ENCODE measurements at regions not wholly inside any gene's neighbourhood (a gene's known extent, or its start where the extent isn't known, plus 50 kb on each side); places are given as distances from the start of the nearest gene placed in this dataset.

DNA sequence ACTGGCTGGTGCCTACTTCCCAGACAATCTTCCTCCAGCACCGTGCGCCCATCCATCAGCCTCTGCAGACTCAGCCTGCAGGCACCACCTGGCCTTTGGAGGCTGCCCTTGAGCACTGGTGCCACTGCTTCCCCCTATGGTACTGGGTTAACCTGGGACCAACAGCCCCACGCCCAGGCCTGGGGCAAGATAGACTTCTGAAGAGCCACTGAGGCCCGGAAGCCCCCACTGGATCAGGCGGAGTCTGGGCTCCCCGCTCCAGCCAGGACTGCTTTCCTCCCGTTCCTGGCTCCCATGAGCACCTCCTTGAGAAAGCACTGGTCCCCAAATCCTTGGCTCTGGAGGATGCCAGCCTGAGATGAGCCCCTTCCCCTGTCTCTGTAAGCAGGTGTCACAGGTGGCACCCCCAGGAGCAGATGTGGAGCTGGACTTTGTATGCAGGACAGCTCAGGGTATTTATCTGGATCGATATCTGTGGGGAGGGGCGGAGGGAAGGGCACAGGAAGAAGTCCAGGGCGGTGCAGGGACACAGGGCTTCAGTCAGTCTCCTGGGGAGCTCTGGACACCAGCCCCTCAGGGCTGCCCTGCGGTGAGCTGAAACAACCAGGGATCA is 206.5 kb upstream of the PPP2R2D start:
- no peak for DNase-seq

DNA sequence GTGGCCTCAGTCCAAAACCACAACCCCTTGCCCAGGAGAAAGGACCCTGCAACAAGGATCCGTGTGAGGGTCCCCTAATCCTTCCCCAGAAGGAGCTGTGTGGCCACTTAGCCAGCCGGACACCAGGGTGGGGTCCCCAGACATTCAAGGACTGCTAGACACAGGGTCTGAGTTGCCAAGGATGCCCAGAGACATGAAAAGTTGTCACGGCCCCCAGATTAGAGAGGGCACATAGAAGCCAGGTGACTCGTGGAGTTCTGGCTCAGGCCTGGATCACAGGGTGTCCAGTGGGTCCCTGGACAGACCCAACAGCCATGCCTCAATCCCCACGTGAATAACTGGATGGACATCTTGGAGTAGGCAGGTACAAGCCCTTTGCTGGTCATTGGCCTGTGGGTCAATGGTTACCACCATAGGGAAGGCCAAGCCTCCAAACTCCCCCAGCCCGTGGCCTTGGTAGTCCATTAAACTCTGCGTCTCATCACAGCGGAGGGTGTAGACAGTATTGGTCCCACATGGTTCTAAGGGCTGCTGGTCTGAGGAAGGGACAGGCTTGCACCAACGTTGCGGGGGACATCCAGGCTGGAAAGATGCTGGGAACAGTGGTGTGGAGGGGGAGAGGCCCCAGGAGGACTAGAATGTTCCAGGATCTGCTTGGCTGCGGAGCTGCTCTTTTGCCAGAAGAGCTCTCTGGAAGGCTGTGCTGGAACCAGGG is 205.9 kb upstream of the PPP2R2D start:
- no peak for DNase-seq

DNA sequence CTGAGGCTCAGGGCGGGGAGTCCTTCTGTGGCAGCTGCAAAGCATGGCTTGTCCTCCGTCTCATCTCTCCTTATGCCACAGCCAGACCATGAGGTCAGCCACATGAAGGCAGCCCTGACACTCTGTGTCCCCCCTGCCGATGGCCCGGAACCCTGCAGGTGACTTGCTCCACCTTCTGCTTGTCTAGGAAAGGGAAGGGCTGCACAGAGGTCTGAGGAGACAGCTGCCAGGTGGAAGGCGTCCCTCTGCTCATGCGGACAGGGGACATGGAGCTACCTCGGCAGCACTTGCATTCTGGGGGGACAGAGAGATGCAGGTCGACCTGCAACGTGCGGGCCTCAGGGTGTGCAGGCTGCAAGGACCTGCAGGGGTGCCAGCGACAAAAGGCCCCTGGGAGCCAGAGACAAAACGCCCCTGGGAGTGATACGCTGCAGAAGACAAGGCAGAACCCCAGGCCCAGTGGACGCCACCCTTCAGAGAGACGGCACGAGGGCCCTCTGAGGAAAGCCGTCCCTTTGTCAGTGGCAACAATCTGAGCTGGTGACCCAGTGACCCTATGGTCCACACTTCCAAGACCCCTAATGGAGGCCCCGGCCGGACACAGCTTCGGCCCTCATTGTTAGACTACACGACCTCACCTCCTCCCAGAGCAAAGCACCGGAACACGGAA is 205.2 kb upstream of the PPP2R2D start:
- DNase-seq, result no peak

DNA sequence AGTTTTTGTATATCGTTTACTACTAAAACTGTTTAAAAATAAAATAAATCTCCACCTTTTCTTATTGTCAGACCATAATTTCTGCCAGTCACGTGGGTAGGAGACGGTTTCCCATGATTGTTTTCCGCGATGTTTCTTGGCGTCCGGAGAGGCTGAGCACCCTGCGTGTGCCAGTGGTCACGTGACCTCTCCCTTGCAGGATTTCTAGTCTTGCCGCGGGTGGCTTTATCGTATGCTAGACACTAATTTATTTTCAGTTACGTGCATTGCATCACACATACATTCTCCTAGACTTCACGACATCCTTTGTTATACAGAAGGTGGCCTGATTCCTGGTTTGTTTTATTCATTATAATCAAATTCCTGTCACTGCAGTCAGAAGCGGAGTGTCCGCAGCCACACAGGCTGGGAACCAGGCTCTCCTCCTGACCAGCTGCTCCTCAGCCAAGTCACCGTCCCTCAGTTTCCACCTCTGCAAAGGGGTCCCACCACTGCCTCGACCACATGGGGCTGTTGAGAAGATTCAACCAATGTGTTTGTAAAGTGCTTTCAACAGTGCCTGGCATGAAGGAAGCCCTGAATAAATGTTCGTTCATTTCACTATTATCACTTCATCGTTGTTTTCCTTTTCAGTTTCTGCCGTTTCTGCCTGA is 203.2 kb upstream of the PPP2R2D start:
- no peak for DNase-seq

DNA sequence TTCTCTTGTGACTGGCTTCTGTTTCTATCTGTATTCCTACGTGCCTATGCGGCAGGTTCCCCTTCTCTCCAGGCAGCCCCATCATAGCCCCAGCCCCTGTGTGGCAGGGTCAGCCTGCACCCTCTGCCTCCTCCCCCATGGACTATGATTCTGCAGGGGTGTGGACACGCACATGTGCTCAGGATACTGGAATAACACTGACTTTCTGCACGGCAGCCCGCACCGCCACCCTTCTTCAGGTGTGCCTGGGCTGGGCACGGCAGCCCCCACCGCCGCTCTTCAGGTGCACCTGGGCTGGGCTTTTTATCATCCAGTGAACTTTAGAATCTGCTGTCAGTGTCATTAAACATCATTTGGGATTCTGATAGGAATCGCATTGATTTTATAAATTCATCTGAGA is 202.6 kb upstream of the PPP2R2D start:
- no peak for DNase-seq

DNA sequence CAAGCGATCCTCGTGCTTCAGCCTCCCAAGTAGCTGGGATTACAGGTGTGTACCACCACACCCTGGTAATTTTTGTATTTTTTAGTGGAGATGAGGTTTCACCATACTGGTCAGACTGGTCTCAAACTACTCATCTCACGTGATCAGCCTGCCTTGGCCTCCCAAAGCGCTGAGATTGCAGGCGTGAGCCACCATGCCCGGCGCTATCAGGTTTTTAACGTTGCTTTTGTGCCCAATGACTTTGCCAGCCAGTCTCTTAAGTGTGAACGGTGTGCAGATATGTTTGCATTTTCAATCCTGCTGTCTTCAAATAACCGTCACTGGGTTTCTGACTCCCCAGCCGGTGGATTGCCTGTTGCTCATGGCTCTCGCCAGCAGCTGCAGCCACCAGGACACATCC is 201.8 kb upstream of the PPP2R2D start:
- DNase-seq, result no peak

DNA sequence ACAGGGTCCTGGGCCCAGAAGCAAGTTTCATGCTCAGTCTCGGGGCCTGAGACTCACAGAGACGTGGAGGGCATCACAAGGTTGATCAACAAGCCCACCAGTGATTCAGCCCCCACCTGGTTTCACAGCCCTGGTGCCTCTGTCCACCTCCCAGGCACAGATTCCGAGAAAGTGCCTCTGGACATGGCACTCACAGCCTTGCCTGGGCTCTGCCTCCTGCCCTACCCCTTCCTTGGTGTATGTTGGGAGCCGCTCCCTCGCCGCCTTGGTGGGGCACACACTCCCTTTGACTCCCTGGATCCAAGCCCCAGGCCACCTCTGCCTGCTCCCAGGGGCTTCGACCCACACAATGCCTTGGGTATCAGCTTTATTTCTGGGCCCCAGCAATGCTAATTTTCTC is 200.8 kb upstream of the PPP2R2D start:
- no peak for DNase-seq

DNA sequence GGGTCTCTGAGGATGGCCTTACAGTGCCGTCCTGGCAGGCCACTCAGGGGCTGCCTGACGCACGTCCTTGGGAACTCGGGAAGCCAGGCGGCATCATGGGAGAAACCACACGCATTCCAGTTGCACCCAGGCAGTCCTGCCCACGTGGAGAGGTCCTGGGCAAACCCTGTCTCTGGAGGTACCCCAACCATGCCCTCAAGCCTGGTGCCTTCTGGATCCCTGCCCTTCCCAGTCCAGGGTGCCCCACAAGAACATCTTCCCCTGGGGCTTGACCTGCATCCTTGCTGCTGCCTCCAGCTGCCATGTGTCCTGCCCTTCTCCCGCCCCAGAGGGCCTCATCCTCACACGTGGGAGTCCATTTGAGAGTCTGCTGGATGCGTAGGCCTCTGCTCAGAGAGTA is 200.3 kb upstream of the PPP2R2D start:
- DNase-seq, result no peak

DNA sequence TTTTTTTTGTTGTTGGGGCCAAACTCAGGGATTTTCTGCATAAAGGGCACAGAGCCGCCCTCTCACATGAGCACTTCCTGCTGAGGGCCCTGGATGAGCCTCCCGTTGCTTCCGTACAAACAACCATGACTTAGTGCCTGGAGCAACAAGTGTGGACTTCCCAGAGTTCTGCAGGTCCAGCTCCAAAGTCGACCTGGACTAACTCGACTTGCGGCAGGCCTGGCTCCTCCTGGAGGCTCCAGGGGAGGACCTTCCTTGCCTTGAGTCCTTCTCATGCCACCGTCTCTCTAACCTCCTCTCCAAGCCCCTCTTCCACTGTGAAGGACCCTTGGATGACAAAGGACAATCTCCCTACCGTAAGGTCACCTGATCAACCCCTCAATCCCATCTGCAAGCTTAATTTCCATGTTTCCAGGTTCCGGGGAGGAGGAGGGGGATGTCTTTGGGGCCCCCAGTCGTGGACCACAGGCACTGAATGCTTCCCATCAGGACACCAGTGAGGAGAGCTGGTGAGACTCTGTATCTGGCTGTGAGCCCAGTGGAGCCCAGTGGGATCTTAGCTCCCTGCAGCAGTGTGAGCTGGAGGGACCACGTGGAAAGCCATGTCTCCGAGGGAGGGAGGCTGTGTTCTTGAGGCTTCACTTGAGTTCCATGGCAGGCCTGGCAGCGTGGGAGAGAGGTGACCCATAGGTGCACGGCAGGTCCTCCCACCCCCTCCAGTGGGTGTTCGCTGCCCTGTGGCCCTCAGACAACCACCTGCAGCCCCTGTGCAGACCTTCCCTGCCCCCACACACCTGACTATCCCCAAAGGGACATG is 199.5 kb upstream of the PPP2R2D start:
- no peak for DNase-seq

DNA sequence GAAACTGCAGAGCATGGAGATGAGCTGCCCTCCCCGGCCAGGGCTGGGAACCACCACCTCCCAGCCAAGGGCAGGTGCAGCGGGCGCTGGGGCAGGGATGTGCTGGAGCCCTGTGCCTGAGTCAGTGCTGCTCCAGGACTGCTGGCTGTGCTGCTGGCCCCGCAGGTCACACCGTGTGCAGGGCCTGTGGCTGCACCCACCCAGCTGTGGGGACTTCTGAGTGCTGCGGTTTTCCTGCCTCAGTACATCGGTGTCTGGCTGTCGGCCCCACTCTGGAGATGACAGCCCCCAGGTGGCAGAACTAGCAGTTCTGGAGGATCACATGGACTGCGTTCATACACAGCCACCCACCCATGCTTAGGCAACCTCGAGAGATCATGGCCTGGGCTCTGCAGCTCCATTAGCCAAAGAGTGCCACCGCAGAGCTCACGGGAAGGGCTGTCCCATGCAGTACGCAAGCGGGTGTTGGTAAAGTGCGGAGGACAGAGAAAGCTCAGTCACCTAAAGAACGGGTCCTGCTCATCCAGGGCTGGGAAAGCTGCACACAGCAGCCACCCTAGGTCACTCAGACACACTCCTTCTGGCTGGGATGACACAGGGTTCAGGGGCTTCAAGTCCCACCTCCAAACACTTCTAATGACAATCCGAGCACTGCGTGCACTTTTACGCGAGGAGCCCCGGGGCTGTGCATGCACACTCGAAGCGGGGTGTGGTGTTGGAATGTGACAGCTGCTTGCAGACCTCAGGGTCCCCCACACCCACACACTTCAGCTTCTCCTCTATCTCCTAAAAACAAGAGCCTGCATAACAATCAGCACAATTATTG is 198.1 kb upstream of the PPP2R2D start:
- DNase-seq, result no peak

DNA sequence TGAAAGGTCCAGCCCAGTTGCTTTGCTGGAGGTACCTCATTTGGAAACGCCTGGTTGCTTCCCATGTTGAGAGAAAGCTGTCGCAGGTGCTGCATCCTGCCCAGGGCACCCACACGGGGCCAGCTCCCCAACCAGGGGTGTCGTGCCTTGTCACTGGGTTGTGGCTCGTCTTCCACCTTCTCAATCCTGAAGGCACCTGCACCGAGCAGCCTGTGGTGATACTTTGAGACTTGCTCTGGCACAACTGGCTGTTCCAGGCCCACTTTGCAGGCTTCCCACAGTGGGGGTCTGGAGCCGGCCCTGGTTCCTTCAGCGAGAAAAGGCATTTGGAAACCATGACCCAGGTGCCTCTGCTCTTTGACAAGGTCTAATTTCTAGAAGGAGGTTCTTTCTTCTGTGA is 197.3 kb upstream of the PPP2R2D start:
- DNase-seq, result no peak

DNA sequence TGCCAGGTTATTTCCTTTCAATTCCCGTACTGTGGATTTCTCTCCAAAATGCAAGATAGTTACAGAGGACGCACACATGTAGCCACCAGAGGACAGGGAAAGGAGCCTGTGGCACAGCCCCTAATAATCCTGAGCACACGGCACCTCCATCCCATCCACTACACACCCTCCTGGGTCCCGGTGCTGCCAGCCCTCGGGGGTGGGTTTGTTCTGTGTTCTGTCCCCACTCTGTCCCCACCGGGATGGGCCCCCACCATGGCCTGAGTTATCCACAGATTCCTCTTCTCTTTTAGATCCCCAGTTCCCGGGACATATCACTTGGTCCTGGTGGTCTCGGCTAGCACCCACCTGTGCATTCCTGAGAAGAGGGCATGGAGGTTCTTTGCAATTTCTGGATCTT is 196.9 kb upstream of the PPP2R2D start:
- DNase-seq, result no peak

DNA sequence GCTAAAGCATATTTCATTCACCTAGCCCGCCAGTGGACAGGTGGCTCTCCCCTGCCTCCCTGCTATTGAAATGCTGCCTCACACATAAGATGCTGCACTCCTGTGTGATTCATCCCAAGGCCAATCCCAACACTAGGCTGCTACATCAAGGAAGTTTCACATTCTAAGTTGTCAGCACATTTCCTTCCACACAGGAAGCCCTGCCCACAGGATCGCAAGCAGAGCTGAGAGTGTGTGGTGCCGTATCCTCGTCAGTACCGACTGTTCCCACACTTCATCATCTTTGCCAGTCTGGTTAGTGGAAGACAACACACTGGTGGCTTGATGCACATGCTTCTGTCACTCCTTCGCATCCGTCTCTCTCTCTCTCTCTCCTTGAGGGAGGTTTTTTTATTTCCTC is 194.3 kb upstream of the PPP2R2D start:
- no peak for DNase-seq

DNA sequence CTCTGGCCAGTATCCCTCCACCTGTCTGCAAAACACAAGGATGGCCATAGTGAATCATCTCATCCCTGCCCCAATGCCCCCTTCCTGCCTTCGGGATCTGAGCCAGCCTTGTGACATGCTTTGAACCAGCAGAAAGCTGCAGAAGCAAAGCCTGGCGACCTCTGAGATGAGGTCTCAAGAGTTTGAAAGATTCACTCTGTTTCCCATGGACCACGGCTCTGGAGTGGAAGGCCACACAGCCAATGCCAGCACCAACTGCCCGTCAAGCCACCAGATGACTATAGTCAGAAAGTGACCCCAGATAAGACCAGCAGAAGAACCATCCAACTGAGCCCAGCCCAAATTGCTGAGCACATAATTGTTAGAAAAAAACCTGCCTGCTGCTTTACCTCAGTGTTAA is 193.9 kb upstream of the PPP2R2D start:
- DNase-seq, result no peak

DNA sequence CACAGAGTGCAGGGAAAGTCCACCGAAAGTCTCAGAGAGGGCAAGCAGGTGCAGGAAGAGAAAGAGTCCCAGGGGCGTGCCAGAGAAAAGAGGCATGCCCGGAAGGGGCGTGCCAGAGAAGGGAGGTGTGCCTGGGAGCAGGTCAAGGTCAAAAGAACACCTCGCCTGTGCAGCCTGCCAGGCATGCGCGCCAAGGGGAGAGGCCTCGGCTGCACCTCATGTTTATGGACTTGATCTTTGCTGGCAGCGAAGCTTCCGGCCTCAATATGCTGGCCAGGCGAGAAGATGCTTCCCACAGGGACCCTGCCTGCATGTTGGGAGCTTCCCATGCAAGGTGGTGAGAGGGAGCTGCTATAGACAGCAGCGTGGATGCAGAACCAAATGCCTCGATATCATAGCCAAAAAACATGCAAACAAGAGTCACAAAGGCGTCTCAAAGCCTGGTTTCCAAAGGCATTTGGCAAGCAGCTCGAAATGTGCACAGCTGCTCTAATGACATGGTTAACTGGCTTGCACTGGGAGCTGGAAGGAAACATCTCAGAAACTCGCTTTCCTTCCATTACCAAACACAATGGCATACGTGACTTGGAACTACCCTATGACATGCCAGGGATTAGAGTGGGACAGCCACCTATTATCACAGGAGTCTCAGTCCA is 192.5 kb upstream of the PPP2R2D start:
- no peak for DNase-seq

DNA sequence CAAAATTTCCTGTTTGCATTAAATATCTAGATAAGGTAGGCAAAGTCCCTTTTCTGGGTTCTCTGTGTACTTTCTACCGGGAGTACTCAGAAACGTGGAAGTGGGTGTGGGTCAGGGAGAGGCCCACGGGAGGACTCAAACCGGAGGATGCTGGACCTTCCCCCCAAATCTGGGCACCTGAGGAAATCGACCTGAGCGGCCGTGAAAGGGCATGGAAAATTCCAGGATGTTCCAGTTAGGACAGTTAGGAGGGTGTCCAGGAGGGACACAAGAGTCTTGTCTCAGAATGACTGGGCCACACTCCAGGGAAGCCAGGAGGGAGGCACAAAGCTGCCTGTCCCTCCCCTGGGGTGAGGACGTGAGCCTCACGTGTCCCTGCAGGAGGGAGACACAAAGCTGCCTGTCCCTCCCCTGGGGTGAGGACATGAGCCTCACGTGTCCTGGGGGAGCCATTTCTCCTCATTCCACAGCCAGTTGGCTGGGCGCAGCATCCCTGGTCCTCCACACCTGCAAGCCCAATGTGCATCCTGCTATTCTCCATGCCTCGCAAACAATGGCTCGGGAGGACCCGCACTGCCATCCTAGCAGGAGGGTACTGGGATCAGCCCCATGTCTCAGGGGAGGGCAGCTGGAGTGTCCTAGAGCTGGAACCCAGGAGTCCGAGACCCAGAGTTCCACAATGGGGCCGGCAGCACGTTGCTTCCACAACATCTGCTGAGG is 190.5 kb upstream of the PPP2R2D start:
- no peak for DNase-seq

DNA sequence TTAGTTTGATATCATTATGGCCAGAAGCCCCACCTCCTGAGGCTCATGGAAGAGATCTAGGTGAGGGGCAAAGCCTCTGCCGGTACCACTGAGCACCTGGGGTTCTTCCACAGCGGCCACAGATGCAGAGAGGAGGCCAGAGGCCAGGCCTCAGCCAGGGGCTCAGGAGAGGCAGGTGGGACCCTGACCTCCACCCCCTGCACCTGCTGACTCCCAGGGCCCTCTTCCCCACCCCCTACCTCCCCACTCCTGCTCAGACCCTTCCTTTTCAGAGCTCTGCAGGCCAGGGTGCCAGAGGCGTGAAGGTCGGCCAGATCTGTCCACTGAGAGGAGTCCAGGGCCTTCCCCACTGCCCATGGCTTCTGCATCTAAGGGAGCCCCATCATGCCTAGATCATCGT is 178.7 kb upstream of the PPP2R2D start:
- no peak for DNase-seq

DNA sequence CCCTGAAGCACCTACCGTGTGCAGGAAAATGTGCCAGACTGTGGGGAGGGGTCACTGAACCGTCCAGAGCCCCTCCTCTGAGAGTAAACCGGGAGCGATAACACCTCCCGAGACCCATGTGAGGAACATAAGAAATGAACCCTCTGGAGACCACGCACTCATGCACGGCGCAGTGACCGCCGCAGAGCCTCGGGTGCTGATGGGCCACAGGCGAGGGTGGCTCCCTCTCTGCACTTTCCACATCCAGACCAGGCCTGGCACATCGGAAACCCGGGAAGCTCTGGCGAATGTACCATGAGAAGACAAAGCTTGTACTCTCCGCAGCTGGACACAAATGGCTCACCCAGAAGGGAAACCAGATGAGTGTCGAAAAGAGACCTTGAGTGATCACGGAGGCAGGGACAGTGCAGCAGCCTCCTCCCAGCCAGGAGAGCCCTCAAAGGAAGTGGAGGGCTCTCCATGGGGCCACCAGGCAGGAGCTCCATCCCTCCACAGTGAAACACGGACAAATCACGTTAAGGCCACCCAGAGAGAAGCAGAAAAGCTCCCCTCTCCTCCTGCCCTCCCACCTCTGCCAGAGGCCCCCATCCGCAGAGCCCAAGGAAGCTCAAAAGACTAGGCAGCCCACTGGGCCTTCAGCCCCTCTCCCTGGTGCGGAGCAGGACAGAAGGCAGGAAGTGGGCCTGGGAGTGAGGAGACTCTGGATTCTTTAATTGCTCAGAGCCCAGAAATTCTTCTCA is 178.1 kb upstream of the PPP2R2D start:
- no peak for DNase-seq

DNA sequence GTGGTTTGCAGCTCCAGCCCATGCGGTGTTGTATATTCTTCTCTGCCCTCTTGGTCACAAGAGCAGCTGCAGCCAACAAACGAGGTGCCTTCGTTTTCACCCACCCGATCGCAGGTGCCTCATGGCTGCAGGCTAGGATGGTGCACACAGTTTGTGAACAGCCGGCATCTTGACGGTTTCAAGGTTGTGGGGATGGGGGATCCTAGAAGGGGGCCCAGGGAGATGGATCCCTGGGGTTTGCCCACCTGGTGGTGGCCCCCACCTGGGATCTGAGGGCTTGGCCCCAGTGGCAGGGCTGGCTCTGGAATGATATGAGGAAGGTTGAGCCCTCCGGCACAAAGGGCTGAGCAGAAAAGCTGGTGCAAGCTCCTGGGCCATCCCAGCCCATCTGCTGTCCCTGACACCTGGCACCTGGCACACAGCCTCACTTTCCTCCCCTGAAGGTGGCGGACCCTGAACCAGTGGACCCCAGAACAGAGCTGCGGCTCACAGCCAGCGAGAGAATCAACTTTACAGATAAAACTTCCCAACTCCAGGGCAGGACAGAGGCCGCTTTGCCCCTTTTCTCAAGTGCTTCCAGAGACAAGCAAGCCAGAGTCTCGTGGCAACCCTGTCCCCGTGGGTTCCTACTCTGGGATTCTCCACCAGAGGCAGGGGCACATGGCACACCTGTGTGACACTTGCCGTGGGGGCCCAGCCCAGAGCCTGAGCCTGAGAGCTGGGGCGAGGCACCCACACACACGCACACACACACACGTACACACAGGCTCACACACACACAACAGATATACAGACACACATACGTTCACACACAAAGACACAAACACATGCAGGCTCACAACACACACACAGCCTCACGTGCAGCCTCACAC is 177.3 kb upstream of the PPP2R2D start:
- DNase-seq, result no peak

Measured in NCI-H1105 (cell line).